Activated CD4-positive, alpha-beta T cell treated with anti-CD3 and anti-CD28 coated beads, Interleukin-2, Interleukin-6, amounts not matched to agents 100 ng/mL and 50 ng/mL, durations not matched to agents 16 hours and 8 hours (primary cell): ENCODE measurements at regions not wholly inside any gene's neighbourhood (a gene's known extent, or its start where the extent isn't known, plus 50 kb on each side); places are given as distances from the start of the nearest gene placed in this dataset.
"Not testable (repeated sequence)": the region's sequence is repeated elsewhere in the genome, so short reads cannot be mapped to it uniquely, and the experiment has no call there.

Experiments
- DNase-seq: peaks from one replicate; pipeline ENCODE4 v3.0.0-alpha.2; 2020

DNA sequence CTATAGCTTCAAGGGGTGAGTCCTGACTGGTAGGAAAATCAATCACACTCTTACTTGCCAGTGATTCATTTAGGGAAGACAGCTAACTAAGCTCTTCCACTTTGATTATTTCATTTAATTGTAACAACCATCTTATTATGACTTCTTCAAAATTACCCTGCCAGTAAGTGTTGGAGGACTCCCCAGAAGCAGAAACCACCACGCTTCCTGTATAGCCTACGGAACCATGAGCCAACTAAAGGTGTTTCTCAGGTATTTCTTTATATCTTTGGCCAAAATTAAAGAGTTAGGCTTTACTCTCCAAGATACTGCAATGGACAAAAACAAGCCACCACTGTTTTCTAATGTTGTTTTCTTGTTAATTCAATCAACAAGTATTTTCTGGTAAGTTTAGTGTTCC, 61.0 kb downstream of the FOXD4L5 start:
- DNase-seq, result peak; percentile 55

DNA sequence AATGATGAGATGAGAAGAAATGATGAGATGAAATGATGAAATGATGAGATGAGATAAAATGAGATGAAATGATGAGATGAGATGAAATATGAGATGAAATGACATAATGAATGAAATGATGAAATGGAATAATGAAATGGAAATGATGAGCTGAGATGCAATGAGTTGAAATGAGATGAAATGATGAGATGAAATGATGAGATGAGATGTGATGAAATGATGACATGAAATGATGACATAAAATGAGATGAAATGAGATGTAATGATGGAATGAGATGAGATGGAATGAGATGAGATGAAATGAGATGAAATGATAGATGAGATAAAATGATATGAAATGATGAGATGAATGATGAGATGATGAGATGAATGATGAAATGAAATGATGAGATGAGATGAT, 76.2 kb downstream of the FOXD4L5 start:
- not testable (repeated sequence) for DNase-seq

GRCh38 chr9:65207273-65207672, 77.7 kb downstream of the FOXD4L5 start:
- not testable (repeated sequence) for DNase-seq

- not testable (repeated sequence) for DNase-seq
These were observed 79.2 kb downstream of the FOXD4L5 start for GRCh38 chr9:65205853-65206252.

DNA sequence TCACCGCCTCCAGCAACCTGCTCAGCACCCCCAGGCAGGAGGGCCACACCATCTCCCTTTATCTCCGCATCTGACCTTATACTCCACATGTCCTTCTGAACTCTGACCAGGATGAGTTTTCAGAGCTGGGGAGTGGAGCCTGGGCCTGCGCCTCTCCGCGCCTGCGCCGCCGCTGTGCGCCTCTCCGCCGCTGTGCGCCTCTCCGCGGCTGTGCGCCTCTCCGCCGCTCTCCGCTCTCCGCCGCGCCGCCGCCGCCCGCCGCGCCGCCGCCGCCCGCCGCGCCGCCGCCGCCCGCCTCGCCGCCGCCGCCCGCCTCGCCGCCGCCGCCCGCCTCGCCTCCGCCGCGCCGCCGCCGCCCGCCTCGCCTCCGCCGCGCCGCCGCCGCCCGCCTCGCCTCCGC, 89.2 kb downstream of the FOXD4L5 start:
- not testable (repeated sequence) for DNase-seq

DNA sequence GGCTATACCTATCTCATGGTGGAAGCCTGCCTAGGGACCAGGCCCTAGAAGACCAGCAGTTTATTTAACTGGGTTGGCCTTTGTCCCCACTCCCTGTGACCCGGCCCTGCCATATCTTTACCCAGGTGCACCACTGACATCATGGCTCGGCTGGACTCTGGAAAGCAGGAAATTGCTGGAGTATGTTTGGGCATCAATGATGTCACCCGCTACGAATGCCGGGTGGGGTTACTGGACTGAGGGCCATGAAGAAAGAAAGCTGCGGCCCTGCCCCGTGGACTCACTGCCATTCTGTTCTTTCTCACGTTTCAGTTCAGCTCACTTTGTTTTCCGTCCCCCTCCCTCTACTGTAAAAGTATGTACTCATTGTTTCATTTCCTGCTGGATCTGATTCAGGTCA, 129.1 kb downstream of the FOXD4L5 start:
- not testable (repeated sequence) for DNase-seq
